ENCODE measurements at regions not wholly inside any gene's neighbourhood (a gene's known extent, or its start where the extent isn't known, plus 50 kb on each side); places are given as distances from the start of the nearest gene placed in this dataset.

DNA sequence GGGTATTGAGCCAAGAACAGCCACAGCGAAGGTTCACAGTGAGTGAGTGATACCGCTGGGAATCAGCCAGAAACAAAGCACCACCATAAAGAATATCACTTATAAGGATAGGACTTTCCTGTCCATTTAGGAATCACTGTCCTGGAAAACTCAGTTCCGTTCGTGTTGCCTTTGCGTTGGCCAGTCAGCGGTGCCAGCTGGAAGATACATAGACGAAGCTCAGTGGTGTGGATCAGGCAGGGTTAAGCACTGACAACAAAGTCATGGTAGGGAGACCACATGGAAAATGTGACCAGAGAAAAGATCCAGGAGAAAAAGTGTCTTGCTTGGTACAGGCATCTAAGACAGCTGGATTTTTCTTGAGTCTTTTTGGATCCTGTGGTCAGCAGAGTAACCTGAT, 579.7 kb upstream of the DPP6 start:
- H3K27me3 ChIP-seq (ENCODE audit: insufficient read depth, low read depth, low read length): no peaks in the 10 kb centered on the region
- H3K9me3 ChIP-seq (ENCODE audit: low read length): no peaks in the 10 kb centered on the region
- no peaks in the 10 kb centered on the region for H3K79me2 ChIP-seq (replicated peaks; ENCODE audit: insufficient read depth, low read length)
- TF ChIP-seq SMC3 (conservative IDR thresholded peaks at IDR 0.05; ENCODE audit: poor library complexity): no peak
- no peak for TF ChIP-seq RAD21 (conservative IDR thresholded peaks at IDR 0.05)
- TF ChIP-seq, protein P1, sequence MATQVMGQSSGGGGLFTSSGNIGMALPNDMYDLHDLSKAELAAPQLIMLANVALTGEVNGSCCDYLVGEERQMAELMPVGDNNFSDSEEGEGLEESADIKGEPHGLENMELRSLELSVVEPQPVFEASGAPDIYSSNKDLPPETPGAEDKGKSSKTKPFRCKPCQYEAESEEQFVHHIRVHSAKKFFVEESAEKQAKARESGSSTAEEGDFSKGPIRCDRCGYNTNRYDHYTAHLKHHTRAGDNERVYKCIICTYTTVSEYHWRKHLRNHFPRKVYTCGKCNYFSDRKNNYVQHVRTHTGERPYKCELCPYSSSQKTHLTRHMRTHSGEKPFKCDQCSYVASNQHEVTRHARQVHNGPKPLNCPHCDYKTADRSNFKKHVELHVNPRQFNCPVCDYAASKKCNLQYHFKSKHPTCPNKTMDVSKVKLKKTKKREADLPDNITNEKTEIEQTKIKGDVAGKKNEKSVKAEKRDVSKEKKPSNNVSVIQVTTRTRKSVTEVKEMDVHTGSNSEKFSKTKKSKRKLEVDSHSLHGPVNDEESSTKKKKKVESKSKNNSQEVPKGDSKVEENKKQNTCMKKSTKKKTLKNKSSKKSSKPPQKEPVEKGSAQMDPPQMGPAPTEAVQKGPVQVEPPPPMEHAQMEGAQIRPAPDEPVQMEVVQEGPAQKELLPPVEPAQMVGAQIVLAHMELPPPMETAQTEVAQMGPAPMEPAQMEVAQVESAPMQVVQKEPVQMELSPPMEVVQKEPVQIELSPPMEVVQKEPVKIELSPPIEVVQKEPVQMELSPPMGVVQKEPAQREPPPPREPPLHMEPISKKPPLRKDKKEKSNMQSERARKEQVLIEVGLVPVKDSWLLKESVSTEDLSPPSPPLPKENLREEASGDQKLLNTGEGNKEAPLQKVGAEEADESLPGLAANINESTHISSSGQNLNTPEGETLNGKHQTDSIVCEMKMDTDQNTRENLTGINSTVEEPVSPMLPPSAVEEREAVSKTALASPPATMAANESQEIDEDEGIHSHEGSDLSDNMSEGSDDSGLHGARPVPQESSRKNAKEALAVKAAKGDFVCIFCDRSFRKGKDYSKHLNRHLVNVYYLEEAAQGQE (IDR thresholded peaks at IDR 0.05; ENCODE audit: borderline replicate concordance): no peak
- TF ChIP-seq EP300 (conservative IDR thresholded peaks at IDR 0.05; ENCODE audit: poor library complexity, severe bottlenecking): no peak
- no peak for TF ChIP-seq TAF1 (IDR thresholded peaks at IDR 0.05; ENCODE audit: low read depth)
- TF ChIP-seq MXI1 (conservative IDR thresholded peaks at IDR 0.05; ENCODE audit: poor library complexity, severe bottlenecking): no peak
- no peak for TF ChIP-seq EZH2 (IDR thresholded peaks at IDR 0.05; ENCODE audit: borderline replicate concordance, insufficient read depth, low read length, poor library complexity, severe bottlenecking)
- TF ChIP-seq, protein P2, sequence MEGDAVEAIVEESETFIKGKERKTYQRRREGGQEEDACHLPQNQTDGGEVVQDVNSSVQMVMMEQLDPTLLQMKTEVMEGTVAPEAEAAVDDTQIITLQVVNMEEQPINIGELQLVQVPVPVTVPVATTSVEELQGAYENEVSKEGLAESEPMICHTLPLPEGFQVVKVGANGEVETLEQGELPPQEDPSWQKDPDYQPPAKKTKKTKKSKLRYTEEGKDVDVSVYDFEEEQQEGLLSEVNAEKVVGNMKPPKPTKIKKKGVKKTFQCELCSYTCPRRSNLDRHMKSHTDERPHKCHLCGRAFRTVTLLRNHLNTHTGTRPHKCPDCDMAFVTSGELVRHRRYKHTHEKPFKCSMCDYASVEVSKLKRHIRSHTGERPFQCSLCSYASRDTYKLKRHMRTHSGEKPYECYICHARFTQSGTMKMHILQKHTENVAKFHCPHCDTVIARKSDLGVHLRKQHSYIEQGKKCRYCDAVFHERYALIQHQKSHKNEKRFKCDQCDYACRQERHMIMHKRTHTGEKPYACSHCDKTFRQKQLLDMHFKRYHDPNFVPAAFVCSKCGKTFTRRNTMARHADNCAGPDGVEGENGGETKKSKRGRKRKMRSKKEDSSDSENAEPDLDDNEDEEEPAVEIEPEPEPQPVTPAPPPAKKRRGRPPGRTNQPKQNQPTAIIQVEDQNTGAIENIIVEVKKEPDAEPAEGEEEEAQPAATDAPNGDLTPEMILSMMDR (IDR thresholded peaks at IDR 0.05; ENCODE audit: poor library complexity, severe bottlenecking): no peak
- no peak for TF ChIP-seq POLR2AphosphoS5 (IDR thresholded peaks at IDR 0.05)
- H3K27ac ChIP-seq (ENCODE audit: low read length): no peak overlapping the region
- no peak overlapping the region for H2AFZ ChIP-seq (ENCODE audit: low read depth, low read length)
- no peaks in the 10 kb centered on the region for H3K36me3 ChIP-seq (ENCODE audit: insufficient read depth, low read length)
- no peaks in the 10 kb centered on the region for H3K9me2 ChIP-seq (ENCODE audit: insufficient read depth, low read length)
- no peaks in the 10 kb centered on the region for H3F3A ChIP-seq (ENCODE audit: insufficient read depth, low read length, poor library complexity, severe bottlenecking)
- no peak overlapping the region for H3K4me2 ChIP-seq (ENCODE audit: low read length)
- no peak overlapping the region for H3K4me3 ChIP-seq (ENCODE audit: low read length)
- no peaks in the 10 kb centered on the region for H4K20me1 ChIP-seq (ENCODE audit: insufficient read depth)
- H3K9ac ChIP-seq (ENCODE audit: low read length): no peak overlapping the region

DNA sequence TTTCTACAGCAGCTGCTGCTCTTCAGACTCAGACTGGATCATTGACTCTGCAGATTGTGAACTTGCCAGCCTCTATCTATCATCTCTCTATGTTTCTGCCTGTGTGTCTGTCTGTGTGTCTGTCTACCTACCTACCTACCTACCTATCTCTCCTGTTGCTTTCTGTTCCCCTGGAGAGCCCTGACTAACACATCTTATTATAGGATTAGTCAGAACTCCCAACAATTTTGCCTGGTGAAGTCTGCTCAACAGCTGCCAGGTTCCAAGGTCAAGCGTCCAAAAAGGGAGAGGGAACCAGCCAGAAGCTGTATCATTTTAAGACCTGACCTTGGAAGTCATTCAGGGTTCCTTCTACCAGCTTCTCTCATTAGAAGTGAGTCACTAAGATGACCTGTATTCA, 579.0 kb upstream of the DPP6 start:
- H3K9ac ChIP-seq (ENCODE audit: low read length): no peak overlapping the region
- no peaks in the 10 kb centered on the region for H3F3A ChIP-seq (ENCODE audit: insufficient read depth, low read length, poor library complexity, severe bottlenecking)
- H3K9me3 ChIP-seq (ENCODE audit: low read length): no peaks in the 10 kb centered on the region
- no peak overlapping the region for H3K4me3 ChIP-seq (ENCODE audit: low read length)
- no peaks in the 10 kb centered on the region for H4K20me1 ChIP-seq (ENCODE audit: insufficient read depth)
- H3K27me3 ChIP-seq (ENCODE audit: insufficient read depth, low read depth, low read length): no peaks in the 10 kb centered on the region
- TF ChIP-seq TAF1 (IDR thresholded peaks at IDR 0.05; ENCODE audit: low read depth): no peak
- TF ChIP-seq, protein P1 (IDR thresholded peaks at IDR 0.05; ENCODE audit: borderline replicate concordance): no peak
- no peak for TF ChIP-seq RAD21 (conservative IDR thresholded peaks at IDR 0.05)
- TF ChIP-seq MXI1 (conservative IDR thresholded peaks at IDR 0.05; ENCODE audit: poor library complexity, severe bottlenecking): no peak
- TF ChIP-seq POLR2AphosphoS5 (IDR thresholded peaks at IDR 0.05): no peak
- TF ChIP-seq, protein P2 (IDR thresholded peaks at IDR 0.05; ENCODE audit: poor library complexity, severe bottlenecking): no peak
- H3K27ac ChIP-seq (ENCODE audit: low read length): no peak overlapping the region
- H2AFZ ChIP-seq (ENCODE audit: low read depth, low read length): no peak overlapping the region
- H3K4me2 ChIP-seq (ENCODE audit: low read length): no peak overlapping the region
- H3K9me2 ChIP-seq (ENCODE audit: insufficient read depth, low read length): no peaks in the 10 kb centered on the region
- H3K79me2 ChIP-seq (replicated peaks; ENCODE audit: insufficient read depth, low read length): no peaks in the 10 kb centered on the region
- H3K36me3 ChIP-seq (ENCODE audit: insufficient read depth, low read length): no peaks in the 10 kb centered on the region
